G401.6 (cell line): ENCODE measurements at regions not wholly inside any gene's neighbourhood (a gene's known extent, or its start where the extent isn't known, plus 50 kb on each side); places are given as distances from the start of the nearest gene placed in this dataset.
"Not testable (repeated sequence)": the region's sequence is repeated elsewhere in the genome, so short reads cannot be mapped to it uniquely, and the experiment has no call there.

Source experiments
- FAIRE-seq: peaks from 2 replicates; lab custom pipeline; 2012; peaks lifted over from hg19 to GRCh38; lab: Jason Lieb, UNC

DNA sequence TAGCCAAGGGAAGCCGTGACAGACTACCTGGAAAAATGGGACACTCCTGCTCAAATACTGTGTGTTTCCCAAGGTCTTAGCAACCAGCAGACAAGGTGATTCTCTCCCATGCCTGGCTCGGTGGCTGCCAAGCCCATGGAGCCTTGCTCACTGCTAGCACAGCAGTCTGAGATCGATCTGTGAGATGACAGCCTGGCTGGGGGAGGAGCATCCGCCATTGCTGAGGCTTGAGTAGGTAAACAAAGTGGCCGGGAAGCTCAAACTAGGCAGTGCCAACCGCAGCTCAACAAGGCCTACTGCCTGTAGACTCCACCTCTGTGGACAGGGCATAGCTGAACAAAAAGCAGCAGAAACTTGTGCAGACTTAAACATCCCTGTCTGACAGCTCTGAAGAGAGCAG lies 137.0 kb downstream of the USP46 start:
- FAIRE-seq, result not testable (repeated sequence)

GRCh38 chr4:52529983-52530382 lies 129.1 kb downstream of the USP46 start:
- no peak for FAIRE-seq

DNA sequence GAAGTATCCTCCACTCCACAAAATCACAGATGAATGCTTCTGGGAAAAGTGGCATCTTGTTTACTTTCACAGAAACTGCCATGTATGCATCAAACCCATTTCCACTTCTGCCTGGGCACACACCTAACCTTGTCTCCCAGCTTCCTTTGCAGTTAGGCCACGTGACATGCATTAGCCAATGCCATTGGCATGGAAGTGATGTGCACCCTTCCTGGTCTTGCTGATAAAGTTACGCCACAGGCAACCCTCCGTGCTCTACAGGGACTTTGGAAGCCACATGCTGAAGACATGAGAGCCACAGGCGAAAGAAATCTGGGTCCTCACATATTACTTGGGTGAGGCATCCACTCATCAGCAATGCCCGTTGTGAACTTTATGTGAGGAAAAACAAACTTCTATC lies 123.3 kb downstream of the USP46 start:
- no peak for FAIRE-seq
